HG03108 (cell line): ENCODE measurements at regions not wholly inside any gene's neighbourhood (a gene's known extent, or its start where the extent isn't known, plus 50 kb on each side); places are given as distances from the start of the nearest gene placed in this dataset.

ENCODE experiments used
- ATAC-seq: cut with Tn5 transposase; IDR thresholded peaks from one replicate; pipeline ENCODE4 v1.9.1; 2021; ENCODE audit warnings: moderate library complexity; ENCODE audit not compliant: unreplicated experiment

GRCh38 chr10:77710759-77711682 lies 73.4 kb upstream of the KCNMA1 start:
- ATAC-seq, result peak; percentile 76

DNA sequence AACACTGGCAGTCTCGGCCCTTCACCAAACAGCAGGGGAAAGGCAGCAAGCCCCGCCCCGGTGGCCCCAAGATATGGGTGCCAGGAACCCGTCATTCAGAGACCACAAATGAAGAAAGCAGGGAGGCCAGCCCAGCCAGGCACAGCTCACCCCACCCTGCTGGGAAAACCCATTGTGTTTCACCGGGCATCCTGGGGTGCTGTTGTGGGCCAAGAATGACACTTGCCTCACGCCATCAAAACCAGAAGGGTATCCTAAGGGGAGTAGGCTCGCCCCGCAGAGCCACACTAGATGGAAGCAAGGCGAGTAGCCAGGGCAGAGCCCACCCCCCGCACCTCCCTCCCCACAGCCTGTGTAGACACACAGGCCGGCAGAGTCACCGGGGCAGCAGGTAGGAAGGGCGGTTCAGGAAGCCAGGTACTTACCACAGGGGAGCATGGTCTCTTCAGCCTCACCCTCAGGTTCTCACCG lies 72.5 kb upstream of the KCNMA1 start:
- peak; percentile 39 for ATAC-seq

GRCh38 chr10:77707570-77707969 lies 70.0 kb upstream of the KCNMA1 start:
- no peak for ATAC-seq

DNA sequence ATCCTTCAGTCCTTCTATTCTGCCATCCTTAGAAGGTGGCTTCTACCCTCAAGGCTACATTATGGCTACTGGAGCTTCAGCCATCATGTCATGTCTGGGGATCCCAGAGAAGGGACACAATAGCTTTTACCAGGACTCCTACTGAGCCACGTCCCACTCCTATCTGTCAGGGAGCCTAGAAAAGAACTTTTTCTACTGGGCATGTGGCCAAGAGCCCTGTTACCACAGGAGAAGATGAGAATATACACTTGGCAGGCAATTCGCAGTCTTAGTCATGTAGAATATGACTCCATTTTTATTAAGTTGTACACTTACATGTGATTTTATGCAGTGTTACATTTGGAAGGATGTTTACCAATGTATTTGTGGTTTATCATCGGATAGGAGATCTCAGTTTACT lies 64.6 kb upstream of the KCNMA1 start:
- no peak for ATAC-seq

DNA sequence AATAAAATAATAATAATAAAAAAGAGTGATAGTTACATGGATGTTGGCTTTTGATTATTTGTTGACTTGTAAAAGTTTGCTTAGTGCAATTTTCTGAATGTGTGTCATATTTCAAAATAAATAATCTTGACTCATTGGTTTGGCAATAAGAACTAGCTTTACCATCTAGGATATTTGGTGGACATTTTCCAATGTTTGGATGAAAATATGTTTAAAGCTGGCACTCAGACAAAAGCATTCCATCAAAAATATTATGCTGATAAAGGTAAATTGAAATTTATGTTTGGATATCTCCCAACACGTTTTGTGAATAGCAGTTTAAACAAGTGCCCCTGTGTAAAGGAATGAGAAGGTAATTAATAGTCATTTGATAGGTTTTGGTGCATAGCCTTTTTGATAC lies 62.5 kb upstream of the KCNMA1 start:
- ATAC-seq, result no peak

- ATAC-seq, result no peak
Observed at GRCh38 chr10:77699080-77699645, 61.6 kb upstream of the KCNMA1 start.

- no peak for ATAC-seq
Observed at GRCh38 chr10:77698267-77698931, 60.8 kb upstream of the KCNMA1 start.

- no peak for ATAC-seq
Observed at GRCh38 chr10:77696584-77696983, 59.0 kb upstream of the KCNMA1 start.

- no peak for ATAC-seq
Observed at GRCh38 chr10:77695186-77695585, 57.6 kb upstream of the KCNMA1 start.

DNA sequence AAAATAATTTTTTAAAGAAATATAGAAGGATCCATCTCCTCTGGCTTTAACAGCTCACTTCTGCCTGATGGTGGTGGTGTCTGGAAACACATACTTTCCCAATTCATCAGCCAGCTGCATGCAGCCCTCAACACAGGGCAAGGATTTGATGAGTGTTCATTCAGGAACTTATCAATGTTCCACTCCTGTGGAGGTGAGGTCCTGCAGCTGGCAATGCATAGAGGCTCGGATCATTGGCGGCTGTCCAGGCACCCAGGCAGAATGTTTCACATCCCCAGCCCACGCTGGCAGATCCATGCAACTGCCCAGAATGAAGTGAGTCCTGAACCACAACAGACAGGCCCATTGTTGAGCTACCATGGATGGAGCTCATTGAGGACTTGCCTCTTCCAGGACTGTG lies 55.2 kb upstream of the KCNMA1 start:
- no peak for ATAC-seq

DNA sequence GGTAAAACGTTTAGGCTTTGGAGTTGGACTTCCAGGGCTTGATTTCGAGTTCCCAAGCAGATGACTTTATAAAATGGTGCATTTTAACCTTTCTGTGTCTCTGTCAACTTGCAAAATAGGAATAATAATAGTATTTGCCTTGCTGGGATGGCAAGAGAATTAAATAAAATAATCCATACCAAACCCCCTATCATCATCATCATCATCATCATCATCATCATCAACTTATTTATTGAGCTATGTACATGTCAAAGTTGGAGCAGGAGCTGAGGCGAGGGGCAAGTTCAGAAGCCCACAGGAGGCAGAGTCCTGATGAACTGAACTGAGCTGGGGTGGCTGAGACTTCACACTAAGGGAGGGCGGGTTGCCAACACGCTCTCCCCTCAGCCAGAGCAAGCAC lies 51.7 kb upstream of the KCNMA1 start:
- no peak for ATAC-seq

DNA sequence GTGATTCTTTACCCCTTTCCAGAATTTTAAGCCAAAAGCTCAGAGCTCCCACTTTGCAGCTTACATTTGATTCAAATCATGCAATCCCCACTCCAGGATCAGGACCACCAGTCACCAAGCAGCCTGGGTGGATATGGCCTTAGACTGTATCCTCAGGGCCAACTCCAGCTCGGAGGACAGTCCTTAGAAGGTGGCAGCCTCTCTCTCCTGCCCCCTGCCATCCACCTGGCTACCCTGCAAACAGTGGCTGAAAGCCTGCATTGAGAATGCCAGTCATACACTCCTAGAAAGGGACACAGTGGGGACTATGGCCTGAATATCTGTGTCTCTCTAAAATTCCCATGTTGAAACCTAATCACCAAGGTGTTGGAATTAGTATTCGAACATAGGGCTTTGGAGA lies 50.0 kb upstream of the KCNMA1 start:
- ATAC-seq, result no peak
